ENCODE measurements at regions not wholly inside any gene's neighbourhood (a gene's known extent, or its start where the extent isn't known, plus 50 kb on each side); places are given as distances from the start of the nearest gene placed in this dataset.

DNA sequence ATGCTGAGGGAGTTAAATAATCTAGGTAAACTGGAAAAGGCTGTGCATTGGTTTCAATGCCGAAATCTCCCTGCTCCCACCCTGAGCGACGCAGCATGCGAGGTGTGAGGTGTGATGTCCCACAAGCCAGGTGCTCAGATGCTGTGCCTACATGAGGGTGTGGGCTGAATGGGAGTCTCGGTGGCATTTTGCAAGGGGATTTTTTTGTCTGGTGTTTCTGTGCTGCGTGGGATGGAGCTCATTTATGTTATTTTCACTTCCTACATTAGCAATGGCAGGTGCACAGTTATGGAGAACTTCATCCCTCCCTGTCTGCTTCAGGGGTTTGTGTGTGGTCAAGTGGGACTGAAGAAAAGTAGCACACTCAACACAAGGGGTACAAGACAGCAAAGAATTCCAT is 110.2 kb upstream of the CCDC68 start:
- DNase-seq (ENCODE audit: low read depth in 1 of 2, low spot score in 1 of 2), result no peak
- Histone ChIP-seq H3K27me3 (ENCODE audit: insufficient read depth, poor library complexity, severe bottlenecking) (no peaks in the 10 kb centered on the region), H3K27ac (replicated peaks) (no peak overlapping the region), H3K4me3 (replicated peaks; ENCODE audit: insufficient read depth, low read length) (no peak overlapping the region)
- TF ChIP-seq, protein P1, sequence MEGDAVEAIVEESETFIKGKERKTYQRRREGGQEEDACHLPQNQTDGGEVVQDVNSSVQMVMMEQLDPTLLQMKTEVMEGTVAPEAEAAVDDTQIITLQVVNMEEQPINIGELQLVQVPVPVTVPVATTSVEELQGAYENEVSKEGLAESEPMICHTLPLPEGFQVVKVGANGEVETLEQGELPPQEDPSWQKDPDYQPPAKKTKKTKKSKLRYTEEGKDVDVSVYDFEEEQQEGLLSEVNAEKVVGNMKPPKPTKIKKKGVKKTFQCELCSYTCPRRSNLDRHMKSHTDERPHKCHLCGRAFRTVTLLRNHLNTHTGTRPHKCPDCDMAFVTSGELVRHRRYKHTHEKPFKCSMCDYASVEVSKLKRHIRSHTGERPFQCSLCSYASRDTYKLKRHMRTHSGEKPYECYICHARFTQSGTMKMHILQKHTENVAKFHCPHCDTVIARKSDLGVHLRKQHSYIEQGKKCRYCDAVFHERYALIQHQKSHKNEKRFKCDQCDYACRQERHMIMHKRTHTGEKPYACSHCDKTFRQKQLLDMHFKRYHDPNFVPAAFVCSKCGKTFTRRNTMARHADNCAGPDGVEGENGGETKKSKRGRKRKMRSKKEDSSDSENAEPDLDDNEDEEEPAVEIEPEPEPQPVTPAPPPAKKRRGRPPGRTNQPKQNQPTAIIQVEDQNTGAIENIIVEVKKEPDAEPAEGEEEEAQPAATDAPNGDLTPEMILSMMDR (IDR thresholded peaks at IDR 0.05; ENCODE audit: insufficient read depth, low read length), result no peak
- TF ChIP-seq SPI1 (IDR thresholded peaks at IDR 0.05; ENCODE audit: borderline replicate concordance, low read depth) (no peak), POLR2AphosphoS5 (IDR thresholded peaks at IDR 0.05; ENCODE audit: low read depth) (no peak), GABPA (IDR thresholded peaks at IDR 0.05; ENCODE audit: low read depth) (no peak), REST (IDR thresholded peaks at IDR 0.05; ENCODE audit: insufficient replicate concordance, low read depth) (no peak)

DNA sequence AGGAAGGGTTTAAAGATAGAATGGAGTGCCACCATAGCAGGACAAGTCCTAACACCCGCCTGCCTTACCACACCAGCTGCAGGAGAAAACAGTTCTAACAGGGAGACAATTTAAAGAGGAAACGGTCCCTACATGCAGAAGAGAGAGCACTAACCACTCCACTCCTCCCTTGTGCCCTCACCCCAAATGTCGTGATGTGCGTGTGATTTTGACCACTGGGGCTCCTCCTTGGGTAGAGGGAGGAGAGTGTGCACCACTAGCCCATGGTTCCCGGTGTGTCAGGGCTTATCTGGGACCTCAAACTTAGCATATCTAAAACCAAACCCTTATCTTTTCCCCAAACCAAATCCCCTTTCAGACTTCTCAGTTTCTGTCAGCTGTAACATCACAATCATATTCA is 105.5 kb upstream of the CCDC68 start:
- Histone ChIP-seq H3K4me3 (replicated peaks; ENCODE audit: insufficient read depth, low read length) (no peak overlapping the region), H3K27me3 (ENCODE audit: insufficient read depth, poor library complexity, severe bottlenecking) (peaks cover 5% of the 10 kb centered on the region), H3K27ac (replicated peaks) (no peak overlapping the region)
- no peak for DNase-seq (ENCODE audit: low read depth in 1 of 2, low spot score in 1 of 2)
- TF ChIP-seq POLR2AphosphoS5 (IDR thresholded peaks at IDR 0.05; ENCODE audit: low read depth) (no peak), SPI1 (IDR thresholded peaks at IDR 0.05; ENCODE audit: borderline replicate concordance, low read depth) (no peak), REST (IDR thresholded peaks at IDR 0.05; ENCODE audit: insufficient replicate concordance, low read depth) (no peak), GABPA (IDR thresholded peaks at IDR 0.05; ENCODE audit: low read depth) (no peak)
- TF ChIP-seq, protein P1 (IDR thresholded peaks at IDR 0.05; ENCODE audit: insufficient read depth, low read length), result no peak

DNA sequence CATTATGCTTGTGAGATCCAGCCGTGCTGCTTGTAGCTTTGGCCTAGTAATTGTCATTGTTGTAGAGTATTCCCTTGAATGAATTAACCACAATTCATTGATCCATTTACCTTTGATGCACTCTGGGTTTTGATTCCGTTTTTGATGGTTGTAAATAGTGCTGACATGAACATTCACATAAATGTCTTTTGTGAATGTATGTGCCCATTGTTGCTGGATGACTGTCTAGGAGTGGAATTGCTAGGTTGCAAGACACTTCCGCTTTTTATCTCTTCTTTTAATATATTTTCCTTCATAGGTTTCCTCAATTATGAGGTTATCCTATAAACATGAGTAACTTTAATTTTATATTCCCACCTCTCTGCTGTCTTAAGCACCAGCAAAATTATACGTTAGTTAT is 104.8 kb upstream of the CCDC68 start:
- Histone ChIP-seq H3K27ac (replicated peaks) (no peak overlapping the region), H3K27me3 (ENCODE audit: insufficient read depth, poor library complexity, severe bottlenecking) (peaks cover 5% of the 10 kb centered on the region), H3K4me3 (replicated peaks; ENCODE audit: insufficient read depth, low read length) (no peak overlapping the region)
- TF ChIP-seq GABPA (IDR thresholded peaks at IDR 0.05; ENCODE audit: low read depth) (no peak), SPI1 (IDR thresholded peaks at IDR 0.05; ENCODE audit: borderline replicate concordance, low read depth) (no peak), REST (IDR thresholded peaks at IDR 0.05; ENCODE audit: insufficient replicate concordance, low read depth) (no peak), POLR2AphosphoS5 (IDR thresholded peaks at IDR 0.05; ENCODE audit: low read depth) (no peak)
- TF ChIP-seq, protein P1 (IDR thresholded peaks at IDR 0.05; ENCODE audit: insufficient read depth, low read length), result no peak
- no peak for DNase-seq (ENCODE audit: low read depth in 1 of 2, low spot score in 1 of 2)
